ENCODE measurements at regions not wholly inside any gene's neighbourhood (a gene's known extent, or its start where the extent isn't known, plus 50 kb on each side); places are given as distances from the start of the nearest gene placed in this dataset.

DNA sequence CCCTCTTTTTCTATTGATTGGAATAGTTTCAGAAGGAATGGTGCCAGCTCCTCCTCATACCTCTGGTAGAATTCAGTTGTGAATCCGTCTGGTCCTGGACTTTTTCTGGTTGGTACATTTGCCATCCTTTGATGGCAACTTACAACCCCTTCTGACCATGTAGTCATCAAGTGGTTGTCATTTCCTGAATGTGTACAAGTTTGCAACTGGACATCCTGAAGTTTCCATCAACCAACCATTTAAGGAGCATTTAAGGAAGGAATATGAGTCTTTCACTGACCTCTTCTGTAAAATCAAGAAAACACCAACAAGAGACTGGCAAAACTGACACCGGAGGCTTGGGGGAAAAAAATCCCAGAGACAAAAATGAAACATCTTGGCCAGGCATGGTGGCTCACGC lies 97.4 kb downstream of the RIN2 start:
- TF ChIP-seq CTCF (IDR thresholded peaks at IDR 0.05; ENCODE audit: insufficient read depth, low read depth, low read length) (no peak), EZH2 (IDR thresholded peaks at IDR 0.05; ENCODE audit: insufficient read depth, low read length) (no peak)
